SU-DHL-6 (cell line): ENCODE measurements at regions not wholly inside any gene's neighbourhood (a gene's known extent, or its start where the extent isn't known, plus 50 kb on each side); places are given as distances from the start of the nearest gene placed in this dataset.

ENCODE experiments used
- H2AFZ ChIP-seq: fragments of 200-600 bp; sonication (generic); 2 replicates; pipeline ENCODE4 v1.6.1; 2014; ENCODE audit warnings: low read depth, mild to moderate bottlenecking, moderate library complexity, mixed read lengths, antibody characterized with exemption, low read length; ENCODE audit not compliant: severe bottlenecking
- H3F3A ChIP-seq: fragments of 200-600 bp; shearing (Covaris generic); 2 replicates; pipeline ENCODE4 v1.6.0; 2016; ENCODE audit warnings: antibody characterized with exemption, mild to moderate bottlenecking; ENCODE audit not compliant: insufficient read depth
- H3K27ac ChIP-seq: fragments of 200-600 bp; sonication (generic); 2 replicates; pipeline ENCODE4 v1.5.1; 2016; ENCODE audit warnings: low read depth, mild to moderate bottlenecking, low read length, moderate library complexity, mixed read lengths
- H3K27me3 ChIP-seq: fragments of 200-600 bp; sonication (generic), shearing (Covaris generic); 2 replicates; pipeline ENCODE4 v1.6.0; 2014; ENCODE audit warnings: mild to moderate bottlenecking, low read length
- H3K36me3 ChIP-seq: fragments of 200-600 bp; sonication (generic); 2 replicates; pipeline ENCODE4 v1.6.1; 2014; ENCODE audit warnings: mild to moderate bottlenecking, low read length, mixed read lengths
- H3K4me2 ChIP-seq: fragments of 300-600, 200-600 bp; shearing (Covaris generic), sonication (generic); 2 replicates; pipeline ENCODE4 v1.6.0; 2014; ENCODE audit warnings: low read length, low read depth, mild to moderate bottlenecking; ENCODE audit not compliant: poor library complexity, severe bottlenecking
- H3K4me3 ChIP-seq: fragments of 200-600 bp; sonication (generic); 2 replicates; pipeline ENCODE4 v1.5.1; 2014; ENCODE audit warnings: antibody characterized with exemption, low read length, mild to moderate bottlenecking, mixed read lengths; ENCODE audit not compliant: insufficient read depth, poor library complexity, severe bottlenecking
- H3K79me2 ChIP-seq: fragments of 200-600 bp; sonication (generic); 2 replicates; pipeline ENCODE4 v1.6.1; 2014; ENCODE audit warnings: mild to moderate bottlenecking, low read length, moderate library complexity; ENCODE audit not compliant: insufficient read depth
- H3K9ac ChIP-seq: fragments of 200-600 bp; sonication (generic); 2 replicates; pipeline ENCODE4 v1.7.0; 2014; ENCODE audit warnings: mild to moderate bottlenecking, low read length
- H3K9me2 ChIP-seq: fragments of 200-600 bp; sonication (generic); replicated peaks from 2 replicates; pipeline ENCODE4 v1.6.1; 2014; ENCODE audit warnings: low read length; ENCODE audit not compliant: insufficient read depth
- H3K9me3 ChIP-seq: fragments of 200-600 bp; sonication (generic); 2 replicates; pipeline ENCODE4 v1.6.1; 2014; ENCODE audit warnings: low read length, mixed read lengths; ENCODE audit not compliant: insufficient read depth
- H4K20me1 ChIP-seq: fragments of 200-600 bp; sonication (generic); 2 replicates; pipeline ENCODE4 v1.6.1; 2014; ENCODE audit warnings: low read depth, mild to moderate bottlenecking, antibody characterized with exemption, low read length, moderate library complexity, mixed read lengths
- EZH2phosphoT487 ChIP-seq: fragments of 200-600 bp; sonication (generic), shearing (Covaris generic); conservative IDR thresholded peaks from 2 replicates; pipeline ENCODE4 v1.6.1; 2018; ENCODE audit warnings: mild to moderate bottlenecking, antibody characterized with exemption, low read length, moderate library complexity, mixed read lengths
- TF ChIP-seq, protein P1 (sequence below): fragments of 200-600 bp; sonication (generic); IDR thresholded peaks from one replicate; pipeline ENCODE4 v1.5.1; 2017; ENCODE audit warnings: antibody characterized with exemption, mild to moderate bottlenecking, low read length, moderate library complexity; ENCODE audit not compliant: insufficient read depth, poor library complexity, severe bottlenecking

DNA sequence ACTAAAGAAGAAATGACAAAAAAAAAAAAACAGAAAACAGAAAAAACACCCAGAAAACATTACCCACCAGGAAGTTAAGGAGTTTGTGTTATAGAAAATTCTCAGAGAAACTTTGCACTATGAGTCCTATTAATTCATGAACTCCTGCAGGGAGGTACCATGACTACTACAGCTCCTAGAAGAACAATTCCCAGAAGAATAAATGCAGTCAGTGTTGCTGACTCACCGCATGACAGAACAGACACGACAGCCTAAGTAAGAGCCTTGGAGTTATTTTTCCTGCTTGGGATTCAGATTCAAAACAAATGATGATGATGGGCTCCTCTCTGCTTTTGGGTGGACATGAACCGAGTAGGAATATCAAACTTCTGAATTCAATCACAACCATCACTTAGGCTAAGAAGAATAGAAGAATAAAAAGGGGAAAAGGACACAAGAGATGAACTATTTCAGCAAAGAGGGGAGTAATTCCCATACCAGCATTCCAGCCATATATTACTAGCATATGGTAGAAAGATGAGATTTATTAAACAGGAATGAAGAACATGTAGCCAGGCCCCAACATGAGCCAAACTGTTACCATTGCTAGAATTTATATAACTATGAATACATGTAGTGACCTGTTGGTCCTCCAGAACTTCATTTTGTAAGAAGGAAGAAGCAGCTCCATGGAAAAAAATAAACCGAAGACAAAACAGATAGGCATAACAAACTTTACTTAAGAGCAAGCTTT is 209.6 kb upstream of the PDE4D start:
- H3K27ac ChIP-seq = no peak overlapping the region
- TF ChIP-seq, protein P1, sequence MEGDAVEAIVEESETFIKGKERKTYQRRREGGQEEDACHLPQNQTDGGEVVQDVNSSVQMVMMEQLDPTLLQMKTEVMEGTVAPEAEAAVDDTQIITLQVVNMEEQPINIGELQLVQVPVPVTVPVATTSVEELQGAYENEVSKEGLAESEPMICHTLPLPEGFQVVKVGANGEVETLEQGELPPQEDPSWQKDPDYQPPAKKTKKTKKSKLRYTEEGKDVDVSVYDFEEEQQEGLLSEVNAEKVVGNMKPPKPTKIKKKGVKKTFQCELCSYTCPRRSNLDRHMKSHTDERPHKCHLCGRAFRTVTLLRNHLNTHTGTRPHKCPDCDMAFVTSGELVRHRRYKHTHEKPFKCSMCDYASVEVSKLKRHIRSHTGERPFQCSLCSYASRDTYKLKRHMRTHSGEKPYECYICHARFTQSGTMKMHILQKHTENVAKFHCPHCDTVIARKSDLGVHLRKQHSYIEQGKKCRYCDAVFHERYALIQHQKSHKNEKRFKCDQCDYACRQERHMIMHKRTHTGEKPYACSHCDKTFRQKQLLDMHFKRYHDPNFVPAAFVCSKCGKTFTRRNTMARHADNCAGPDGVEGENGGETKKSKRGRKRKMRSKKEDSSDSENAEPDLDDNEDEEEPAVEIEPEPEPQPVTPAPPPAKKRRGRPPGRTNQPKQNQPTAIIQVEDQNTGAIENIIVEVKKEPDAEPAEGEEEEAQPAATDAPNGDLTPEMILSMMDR = no peak
- no peak for TF ChIP-seq EZH2phosphoT487
- no peaks in the 10 kb centered on the region for H4K20me1 ChIP-seq
- H3K9me2 ChIP-seq = no peaks in the 10 kb centered on the region
- no peak overlapping the region for H3K9ac ChIP-seq
- H3F3A ChIP-seq = no peaks in the 10 kb centered on the region
- H3K36me3 ChIP-seq = no peaks in the 10 kb centered on the region
- H3K27me3 ChIP-seq = no peaks in the 10 kb centered on the region
- no peak overlapping the region for H3K4me2 ChIP-seq
- H3K9me3 ChIP-seq = no peaks in the 10 kb centered on the region
- no peaks in the 10 kb centered on the region for H3K79me2 ChIP-seq
- no peak overlapping the region for H3K4me3 ChIP-seq
- no peak overlapping the region for H2AFZ ChIP-seq

DNA sequence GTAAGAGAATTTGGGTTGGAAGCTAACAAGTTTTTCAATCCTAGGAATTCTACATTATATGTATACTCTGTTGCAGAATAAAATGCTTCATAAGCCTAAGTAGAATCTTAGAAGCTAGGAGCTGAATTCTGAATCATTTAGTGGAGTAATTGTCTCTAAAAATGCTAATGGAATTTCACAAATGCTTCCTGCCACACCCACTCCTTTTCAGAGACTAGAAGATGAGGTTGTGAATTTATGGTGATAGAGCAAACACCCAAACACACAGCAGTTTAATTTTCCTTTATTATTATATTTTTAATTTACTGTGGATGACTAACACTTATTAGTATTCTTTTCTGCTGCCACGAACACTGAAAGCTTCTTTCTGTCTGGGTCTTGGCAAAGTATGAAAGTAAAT is 208.0 kb upstream of the PDE4D start:
- no peak overlapping the region for H3K4me3 ChIP-seq
- no peaks in the 10 kb centered on the region for H4K20me1 ChIP-seq
- no peaks in the 10 kb centered on the region for H3K79me2 ChIP-seq
- no peak overlapping the region for H3K27ac ChIP-seq
- TF ChIP-seq, protein P1 = no peak
- TF ChIP-seq EZH2phosphoT487 = no peak
- H3F3A ChIP-seq = no peaks in the 10 kb centered on the region
- H3K27me3 ChIP-seq = no peaks in the 10 kb centered on the region
- no peak overlapping the region for H3K9ac ChIP-seq
- H2AFZ ChIP-seq = no peak overlapping the region
- H3K36me3 ChIP-seq = no peaks in the 10 kb centered on the region
- H3K9me3 ChIP-seq = no peaks in the 10 kb centered on the region
- H3K9me2 ChIP-seq = no peaks in the 10 kb centered on the region
- no peak overlapping the region for H3K4me2 ChIP-seq

DNA sequence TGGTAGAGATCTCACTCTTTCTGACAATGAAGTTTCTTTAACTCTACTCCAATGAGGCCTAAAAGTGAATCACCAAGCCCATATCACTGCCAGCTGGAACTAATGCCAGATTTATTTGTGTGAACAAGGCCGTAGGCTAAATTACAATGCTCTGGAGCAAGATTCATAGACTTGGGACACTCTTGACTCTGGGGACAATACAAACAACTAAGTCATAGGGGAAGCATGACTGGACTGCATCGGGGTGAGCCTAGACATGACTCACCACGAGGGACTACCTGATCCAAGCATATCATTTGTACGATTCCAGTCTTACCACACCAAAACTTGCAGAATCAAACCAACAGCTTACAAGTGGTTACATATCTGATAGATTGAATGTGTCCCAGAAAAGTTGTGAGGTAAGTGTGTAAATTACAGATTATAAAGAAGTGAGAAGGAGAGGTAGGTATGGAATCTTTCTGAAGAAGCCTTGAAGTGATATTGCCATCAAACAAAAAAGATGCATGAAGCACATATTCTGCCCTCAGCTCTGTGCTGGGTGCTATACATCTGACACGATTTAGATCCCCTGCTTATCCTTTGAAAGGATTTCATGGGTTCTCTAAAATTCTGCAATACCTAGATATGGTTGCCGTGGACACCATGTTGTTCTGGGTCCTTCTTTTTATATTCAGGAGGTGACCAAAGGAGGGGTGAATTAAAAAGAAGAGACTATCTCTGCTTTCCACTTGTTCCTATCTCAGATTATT is 199.3 kb upstream of the PDE4D start:
- H3K4me2 ChIP-seq = no peak overlapping the region
- H4K20me1 ChIP-seq = no peaks in the 10 kb centered on the region
- H3K9me2 ChIP-seq = no peaks in the 10 kb centered on the region
- H3K4me3 ChIP-seq = no peak overlapping the region
- no peak overlapping the region for H3K27ac ChIP-seq
- H3K9me3 ChIP-seq = no peaks in the 10 kb centered on the region
- TF ChIP-seq, protein P1 = no peak
- TF ChIP-seq EZH2phosphoT487 = no peak
- H3K27me3 ChIP-seq = no peaks in the 10 kb centered on the region
- no peaks in the 10 kb centered on the region for H3K79me2 ChIP-seq
- H3K36me3 ChIP-seq = no peaks in the 10 kb centered on the region
- no peaks in the 10 kb centered on the region for H3F3A ChIP-seq
- H3K9ac ChIP-seq = no peak overlapping the region
- no peak overlapping the region for H2AFZ ChIP-seq
